HG02763 (cell line): ENCODE measurements at regions not wholly inside any gene's neighbourhood (a gene's known extent, or its start where the extent isn't known, plus 50 kb on each side); places are given as distances from the start of the nearest gene placed in this dataset.

Experiments
- ATAC-seq: cut with Tn5 transposase; IDR thresholded peaks from one replicate; pipeline ENCODE4 v1.9.1; 2021; ENCODE audit warnings: mild to moderate bottlenecking, moderate library complexity; ENCODE audit not compliant: unreplicated experiment

DNA sequence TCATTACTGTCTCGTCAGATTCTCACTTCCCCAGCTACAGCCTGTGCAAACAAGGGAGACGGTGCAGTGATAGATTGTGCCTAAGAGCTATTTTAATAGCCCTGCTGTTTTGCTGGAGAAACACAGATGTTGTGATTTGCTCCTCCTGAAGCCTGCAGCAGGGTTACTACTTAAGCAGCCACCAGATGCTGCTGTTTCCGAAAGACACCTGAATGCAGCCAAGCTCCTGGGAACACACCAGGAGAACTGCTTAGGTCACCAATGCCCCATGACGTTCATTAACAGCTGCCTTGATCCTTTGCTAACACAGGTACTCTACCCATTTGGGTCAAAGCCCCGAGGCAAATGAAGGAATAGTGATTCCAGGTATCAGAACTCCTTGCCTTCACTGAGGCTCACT lies 411.8 kb upstream of the DAB1 start:
- no peak for ATAC-seq

DNA sequence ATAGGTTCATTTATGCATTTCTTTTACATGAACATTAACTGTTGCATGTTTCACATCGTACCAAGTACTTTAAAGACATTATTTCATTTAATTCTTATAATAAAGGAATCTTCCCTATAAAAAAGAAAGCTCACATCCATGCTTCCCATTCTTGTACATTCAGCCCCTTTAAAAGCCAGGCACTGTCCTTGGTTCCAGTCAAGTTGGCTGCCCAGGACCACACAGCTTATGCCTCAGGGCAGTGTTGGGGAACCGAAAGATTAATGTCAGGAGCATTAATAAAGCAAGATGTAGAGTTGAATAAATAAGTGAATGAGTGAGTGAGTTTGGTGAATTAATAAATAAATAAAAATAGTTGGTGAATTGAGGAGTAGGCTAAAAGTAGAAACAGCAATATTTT lies 409.4 kb upstream of the DAB1 start:
- no peak for ATAC-seq

DNA sequence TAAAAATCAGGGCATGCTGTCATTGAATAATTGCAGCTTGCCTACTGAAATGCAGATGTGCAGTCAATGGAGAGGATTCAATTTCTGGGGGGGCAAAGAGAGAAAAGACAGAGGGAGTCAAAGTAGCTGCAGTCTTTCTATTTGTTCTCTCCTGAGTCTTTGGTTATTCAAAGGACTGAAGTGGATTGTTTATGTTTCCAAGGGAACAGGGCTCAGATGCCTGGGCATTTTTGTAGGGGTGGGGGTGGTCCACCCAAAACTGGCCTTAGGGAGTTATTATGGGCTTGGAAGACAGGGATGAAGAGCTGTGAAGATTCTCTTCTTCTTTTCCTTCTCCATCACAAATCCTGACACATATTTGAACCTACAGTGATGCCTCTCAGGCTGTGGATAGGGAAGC lies 408.8 kb upstream of the DAB1 start:
- no peak for ATAC-seq

DNA sequence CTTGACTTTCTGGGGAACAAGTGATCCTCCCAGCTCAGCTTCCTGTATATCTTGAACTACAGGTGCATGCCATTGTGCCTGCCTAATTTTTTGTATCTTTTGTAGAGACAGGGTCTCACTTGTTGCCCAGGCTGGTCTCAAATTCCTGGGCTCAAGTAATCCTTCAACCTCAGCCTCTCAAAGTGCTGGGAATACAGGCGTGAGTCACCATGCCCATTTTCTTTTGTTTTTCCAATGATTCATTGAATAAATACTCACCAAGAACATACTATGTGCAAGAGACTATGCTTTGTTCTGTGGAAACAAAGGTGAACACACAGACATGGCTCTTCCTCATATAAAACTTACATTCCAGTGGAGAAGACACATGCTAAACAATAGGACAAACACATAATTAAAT lies 407.8 kb upstream of the DAB1 start:
- no peak for ATAC-seq

DNA sequence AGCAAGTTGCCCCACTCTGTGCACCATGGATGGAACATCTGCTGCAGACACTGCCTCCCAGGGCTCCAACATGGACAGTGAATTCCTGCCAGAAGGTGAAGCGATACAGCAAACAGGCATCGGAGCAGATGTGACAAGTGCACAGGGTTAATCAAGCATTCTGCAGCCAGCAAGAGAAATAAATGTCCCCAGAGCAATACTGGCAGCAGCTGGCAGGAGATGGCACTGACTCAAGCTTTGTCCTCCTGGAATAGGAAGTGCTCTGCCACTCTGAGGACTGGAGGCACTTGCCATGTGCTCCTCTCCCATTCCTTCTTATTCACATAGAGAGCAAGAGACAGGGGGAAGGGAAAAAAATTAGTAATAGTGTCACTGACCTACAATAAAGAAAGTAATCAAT lies 402.7 kb upstream of the DAB1 start:
- ATAC-seq: no peak

DNA sequence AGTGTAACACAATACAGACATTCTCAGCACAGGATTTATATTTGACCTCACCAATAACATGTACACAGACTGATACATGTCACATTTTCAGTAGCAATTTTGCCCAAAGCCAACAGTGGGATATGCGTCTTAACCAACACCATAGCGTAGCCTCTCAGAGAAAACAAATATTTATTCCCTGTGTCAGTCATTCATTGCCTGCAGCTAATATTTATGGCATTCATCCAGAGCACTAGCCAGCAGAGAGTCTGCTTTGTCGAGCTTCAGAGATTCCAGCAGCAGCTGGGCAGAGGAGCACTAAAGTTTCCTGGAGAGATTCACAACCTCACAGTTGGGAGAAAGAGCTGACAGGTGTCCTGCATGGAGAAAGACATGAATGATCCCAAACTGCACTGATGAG lies 400.7 kb upstream of the DAB1 start:
- ATAC-seq: no peak

DNA sequence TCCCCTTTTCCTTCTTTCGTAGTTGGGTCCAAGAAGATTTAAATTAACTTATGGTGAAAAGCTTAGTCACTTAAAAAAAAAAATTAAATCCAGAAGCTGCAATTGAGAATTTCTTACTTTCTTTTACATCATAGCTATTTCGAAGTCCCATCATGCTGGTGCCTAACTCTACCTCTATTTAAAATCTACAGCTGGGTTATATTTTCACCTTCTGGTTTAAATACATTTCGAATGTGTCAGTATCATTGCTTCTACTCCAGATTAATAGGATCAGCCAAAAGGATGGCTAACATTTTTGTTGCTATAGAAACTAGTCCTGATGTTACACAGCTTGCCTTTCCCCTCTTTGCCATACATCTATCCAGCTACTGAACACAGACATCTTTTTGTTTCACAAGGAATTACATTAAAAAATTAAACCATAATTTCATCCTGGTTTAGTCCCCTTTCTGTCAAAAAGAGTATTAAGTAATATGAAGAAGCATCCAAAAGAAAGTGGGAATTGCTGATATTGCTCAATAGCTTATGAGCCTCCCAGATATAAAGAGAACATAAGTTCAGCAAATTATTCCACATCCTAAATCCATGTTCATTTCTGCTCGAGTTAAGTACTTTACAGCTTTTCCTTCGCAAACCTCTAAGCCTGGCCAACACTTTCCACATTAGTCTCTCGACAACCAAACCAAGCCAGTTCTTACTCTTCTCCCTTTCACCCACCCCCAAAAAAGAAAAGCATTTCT lies 396.7 kb upstream of the DAB1 start:
- no peak for ATAC-seq

DNA sequence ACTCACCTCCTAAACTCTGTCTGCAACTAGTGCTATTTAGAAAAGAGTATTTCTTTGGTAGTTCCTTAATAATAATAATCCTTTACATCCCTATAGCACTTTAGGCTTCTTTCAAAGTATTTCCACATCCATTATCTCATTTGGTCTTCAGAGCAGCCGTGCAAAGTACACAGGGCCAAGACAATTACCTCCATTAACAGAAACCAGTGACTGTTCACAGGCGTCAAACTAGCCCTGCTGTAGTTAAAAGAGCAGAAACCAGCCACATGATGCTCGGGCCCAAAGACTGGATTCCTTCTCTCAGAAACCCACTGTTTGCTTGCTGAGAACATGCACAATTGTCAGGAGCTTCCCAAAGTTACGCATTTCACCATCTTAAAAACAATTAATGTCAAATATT lies 396.0 kb upstream of the DAB1 start:
- no peak for ATAC-seq

DNA sequence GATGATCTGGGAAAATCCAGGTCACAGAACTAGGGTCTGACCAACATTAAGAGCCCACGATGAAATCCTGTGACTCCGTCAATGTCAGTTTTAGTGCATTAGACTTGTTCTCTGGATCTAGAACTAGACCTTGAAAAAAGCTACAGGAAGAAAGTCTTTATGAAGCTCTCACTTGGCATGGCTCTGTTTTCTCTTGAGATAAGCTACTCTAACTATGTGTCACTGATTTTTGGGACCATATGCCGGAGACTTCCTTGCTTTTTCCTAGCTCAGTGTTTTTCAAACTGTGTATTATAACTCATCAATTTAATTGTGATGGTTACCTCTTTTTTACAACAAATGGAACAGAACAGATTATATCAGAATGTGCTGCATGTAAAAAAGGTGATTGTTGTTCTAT lies 379.7 kb upstream of the DAB1 start:
- ATAC-seq: no peak

DNA sequence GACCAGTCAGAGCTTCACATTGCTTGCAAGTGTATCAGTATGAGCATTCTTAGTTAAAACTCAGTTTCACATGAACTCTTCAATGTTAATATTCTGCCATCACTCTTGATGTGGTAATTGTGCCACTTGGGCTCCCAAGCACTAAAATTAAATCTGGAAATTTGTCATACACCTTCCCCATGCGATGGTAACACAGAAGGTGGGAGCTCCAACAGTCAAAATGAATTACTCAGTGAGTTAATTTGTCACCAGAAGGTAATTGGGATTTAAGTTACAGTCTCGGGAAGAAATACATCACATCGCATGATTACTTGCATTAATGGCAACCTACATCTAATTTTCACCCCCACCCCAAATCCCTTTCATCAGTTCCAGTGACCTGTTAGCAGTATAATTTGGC lies 376.5 kb upstream of the DAB1 start:
- ATAC-seq: no peak

DNA sequence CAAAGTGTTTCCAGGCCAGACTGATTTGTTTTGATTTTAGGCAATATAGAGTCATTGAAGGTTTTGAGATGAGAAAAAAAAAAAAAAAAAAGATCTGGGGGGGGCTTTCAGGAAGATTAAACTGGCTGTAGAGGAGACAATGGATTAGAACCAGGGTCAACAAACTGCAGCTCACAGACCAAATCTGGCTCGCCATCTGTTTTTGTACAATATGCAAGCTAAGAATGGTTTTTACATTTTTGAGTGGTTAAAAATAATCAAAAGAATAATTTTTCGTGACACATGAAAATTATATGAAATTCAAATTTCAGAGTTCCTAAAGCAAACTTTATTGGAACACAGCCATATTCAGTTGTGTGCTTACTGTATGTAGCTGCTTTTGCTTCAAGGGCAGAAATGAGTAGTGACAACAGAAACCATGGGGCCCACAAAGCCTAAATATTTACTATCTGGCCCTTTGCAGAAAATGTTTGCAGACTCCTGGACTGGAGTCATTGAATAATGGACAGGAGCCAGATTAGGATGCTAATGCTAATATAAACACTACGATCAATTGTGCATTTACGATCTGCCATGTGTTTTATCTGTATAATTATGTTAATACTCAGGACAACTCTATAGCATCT lies 375.7 kb upstream of the DAB1 start:
- ATAC-seq: no peak

DNA sequence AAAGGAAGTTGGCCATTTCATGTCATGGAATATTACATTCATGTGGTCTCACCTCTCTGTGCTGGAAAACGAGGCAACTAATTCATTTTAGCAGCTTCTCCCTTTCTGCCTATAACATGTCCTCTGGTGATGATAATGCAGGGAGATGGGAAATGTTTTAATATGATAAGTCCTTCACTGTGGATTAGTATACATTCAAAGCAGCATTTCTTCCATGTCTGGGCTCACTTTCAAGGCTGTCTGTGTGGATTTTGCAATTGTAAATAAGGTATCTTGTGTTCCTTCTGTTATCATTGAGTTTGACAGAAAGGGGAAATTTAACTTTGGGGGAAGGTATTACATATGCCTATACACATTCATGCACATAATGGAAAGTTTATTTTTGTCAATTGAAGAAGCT lies 374.7 kb upstream of the DAB1 start:
- no peak for ATAC-seq

DNA sequence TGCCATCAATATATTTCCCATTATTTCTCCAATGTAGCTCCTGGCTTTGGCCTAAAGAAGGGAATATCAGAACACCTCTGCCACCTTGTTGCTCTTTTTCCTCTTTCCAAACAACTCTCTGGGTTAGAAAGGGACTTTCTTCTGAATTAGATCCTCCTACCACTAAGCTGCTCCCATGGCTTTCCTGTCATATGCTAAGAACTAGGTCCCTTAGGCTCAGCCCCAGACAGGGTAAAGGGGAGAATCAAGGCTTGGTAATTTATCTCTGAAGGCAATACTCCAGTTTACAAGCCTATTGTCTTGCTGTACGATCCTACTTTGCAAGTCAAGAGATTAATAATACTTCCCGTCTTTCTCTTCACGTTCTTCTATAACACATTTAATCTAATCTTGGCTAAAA lies 373.2 kb upstream of the DAB1 start:
- ATAC-seq: no peak

DNA sequence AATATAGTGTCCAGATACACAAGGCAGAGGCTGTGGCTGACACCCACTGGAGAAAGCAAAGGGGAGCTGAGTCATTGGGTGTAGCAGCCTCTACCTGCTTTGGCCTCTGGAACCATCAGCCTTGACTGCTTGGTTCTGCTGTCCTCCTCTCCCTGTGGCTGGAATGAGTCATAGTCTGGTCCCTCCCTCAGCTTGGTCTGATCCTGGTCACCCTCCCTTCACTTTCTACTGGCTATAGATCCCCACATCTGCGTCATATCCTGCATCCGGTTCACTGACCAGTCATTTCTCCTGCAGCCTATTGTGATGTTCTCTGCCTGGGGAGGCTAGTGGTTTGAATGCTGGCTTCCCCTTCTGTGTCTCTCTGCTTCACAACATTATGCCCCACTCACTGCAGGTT lies 372.8 kb upstream of the DAB1 start:
- no peak for ATAC-seq

DNA sequence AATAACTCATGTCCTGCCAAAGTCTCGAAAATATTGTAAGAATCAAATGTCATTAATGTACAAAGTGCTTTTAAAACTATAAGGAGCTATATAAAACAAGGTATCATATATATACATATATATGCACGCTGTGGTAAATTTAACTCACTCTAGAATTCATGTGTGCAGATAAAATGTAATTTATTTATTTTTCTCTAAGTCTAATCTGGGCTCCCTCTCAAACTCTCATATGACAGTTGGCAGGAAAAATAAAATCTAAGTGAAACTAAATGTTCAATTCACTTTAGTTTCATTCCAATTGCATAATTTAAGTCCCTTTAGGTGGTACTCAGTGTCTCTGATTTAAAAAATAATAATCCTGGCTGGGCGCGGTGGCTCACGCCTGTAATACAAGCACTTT lies 372.0 kb upstream of the DAB1 start:
- no peak for ATAC-seq

DNA sequence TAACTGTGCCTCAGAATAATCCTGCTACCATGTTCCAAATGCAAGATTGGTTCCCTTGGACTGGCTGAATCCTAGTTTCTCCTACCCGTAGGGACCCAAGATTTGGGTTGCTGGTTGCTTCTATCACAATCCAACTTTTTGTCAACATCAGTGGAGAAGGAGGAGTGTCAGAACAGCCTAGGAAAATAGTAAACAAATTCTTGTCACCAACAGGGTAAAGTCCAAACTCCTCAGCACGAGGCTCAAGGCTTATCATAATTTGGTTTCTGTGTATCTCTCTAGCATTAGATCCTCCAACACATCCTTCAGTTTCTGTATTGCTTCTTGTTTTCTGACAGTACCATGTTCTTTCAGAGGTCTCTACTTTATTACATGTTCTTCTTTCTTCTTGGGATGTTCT lies 370.2 kb upstream of the DAB1 start:
- ATAC-seq: no peak

DNA sequence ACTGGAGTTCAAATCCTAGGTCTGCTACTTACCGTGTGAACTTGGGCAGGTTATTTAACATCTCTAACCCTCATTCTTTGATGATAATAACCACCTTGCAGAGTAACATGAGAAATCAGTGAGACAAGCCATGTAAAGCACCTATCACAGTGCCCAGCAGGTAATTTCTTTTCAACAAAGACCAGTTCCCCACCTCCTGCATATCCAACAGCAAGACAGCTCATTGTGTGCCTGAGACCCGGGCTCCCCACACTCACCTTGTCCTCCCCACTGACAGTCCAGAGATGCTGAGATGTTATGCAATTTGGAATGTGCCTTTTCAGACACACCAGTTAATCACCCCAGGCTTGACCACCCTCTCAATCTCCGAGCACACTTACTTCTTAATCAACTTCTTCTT lies 367.6 kb upstream of the DAB1 start:
- no peak for ATAC-seq

DNA sequence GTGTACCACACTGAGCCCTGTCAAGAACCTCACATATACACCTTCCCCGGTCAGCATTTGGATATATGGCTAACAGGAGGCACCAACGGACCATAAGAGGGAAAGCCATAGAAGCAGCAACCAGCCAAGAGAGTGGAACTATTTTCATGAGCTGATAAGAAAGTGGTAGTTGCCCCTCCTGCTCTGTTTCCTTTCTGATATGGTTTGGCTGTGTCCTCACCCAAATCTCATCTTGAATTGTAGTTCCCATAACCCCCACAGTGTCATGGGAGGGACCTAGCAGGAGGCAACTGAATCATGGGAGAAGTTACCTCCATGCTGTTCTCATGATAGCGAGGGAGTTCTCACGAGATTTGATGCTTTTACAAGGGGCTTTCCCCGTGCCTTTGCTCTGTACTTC lies 366.1 kb upstream of the DAB1 start:
- ATAC-seq: no peak

DNA sequence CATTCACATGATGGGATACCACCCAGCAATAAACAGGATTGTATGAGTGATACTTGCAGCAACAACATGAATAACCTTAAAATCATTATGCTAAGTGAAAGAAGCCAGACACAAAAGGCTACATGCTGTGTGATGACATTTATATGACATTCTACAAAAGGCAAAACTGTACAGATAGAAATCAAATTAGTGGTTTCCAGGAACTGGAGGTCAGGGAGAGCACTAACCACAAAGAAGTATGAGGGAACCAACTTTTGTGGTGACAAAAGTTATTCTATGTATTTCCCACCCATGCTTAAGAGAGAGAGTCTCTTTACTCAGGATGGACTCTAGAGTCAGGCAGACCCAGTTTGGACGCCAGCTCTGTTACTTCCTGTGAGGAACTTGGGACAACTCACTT lies 364.5 kb upstream of the DAB1 start:
- ATAC-seq: no peak

DNA sequence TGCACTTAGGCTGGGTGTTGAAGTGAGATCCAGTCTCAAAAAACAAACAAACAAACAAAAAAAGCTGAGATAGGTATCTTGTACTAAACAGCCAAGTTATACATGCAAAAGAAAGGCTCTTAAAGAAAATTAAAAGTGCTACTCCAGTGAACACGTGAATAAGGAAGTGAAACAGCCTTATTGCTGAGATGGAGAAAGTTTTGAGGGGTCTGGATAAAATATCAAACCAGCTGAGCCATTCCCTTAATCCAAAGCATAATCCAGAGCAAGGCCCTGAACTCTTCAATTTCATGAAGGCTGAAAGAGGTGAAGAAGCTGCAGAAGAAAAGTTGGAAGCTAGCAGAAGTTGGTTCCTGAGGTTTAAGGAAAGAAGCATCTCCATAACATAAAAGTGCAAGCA lies 360.5 kb upstream of the DAB1 start:
- ATAC-seq: no peak

DNA sequence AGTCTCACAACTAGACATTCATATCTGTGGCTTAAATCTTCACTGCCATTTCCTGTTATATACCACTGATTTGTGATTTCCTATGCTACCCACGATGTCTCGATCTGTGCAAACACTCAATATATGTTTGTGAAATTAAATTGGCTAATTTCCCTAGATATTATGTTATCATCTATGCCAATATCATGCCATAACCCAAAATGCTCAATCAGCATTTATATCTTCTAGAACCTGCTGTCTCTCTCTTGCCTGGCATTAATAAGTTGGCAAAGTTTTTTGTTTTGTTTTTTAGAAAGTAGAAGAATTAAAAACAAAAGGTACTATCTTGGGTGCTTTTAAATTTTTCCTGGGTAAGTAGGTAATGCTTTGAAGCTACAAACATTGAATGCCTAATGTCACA lies 358.5 kb upstream of the DAB1 start:
- ATAC-seq: no peak

DNA sequence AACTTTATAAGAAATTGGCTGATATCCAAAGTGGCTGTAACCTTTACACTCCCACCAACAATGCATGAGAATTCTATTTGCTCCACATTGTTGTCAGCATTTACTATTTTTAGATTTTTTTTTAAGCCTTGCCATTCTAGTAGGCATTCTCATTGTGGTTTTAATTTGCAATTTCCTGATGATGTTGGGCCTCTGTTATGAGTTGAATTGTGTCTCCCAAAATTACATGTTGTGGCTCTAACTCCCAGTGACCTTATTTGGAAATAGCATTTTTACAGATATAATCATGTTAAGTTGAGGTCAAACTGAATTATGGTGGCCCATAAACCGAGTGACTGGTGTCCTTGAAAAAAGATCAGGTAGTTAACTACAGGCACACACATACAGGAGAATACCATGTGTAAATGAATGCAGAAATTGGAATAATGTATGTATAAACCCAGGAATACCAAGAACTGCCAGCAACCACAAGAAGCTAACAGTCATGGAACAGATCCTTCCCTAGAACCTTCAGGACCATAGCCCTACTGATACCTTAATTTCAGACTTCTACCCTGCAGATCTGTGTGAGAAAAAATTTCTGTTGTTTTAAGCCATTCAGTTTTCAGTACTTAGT lies 348.8 kb upstream of the DAB1 start:
- ATAC-seq: no peak

DNA sequence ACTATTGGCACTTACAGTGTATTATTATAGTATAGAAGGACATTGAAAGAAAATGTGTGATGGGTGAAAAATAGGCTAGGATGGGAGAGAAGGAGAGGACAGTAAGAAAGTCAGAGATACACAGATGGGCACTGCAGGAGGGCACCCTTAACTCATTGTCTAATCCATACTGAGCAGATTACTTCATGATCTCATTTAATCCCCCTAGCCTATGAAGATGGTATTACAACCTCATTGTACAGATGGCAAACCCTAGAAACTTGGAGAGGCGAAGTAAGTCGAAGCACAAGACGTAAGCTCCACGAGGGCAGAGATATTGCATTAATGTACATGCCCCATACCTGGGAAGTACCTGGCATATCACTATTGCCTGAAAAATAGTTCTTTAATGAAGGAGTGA lies 346.9 kb upstream of the DAB1 start:
- ATAC-seq: no peak
